ENCODE measurements at regions not wholly inside any gene's neighbourhood (a gene's known extent, or its start where the extent isn't known, plus 50 kb on each side); places are given as distances from the start of the nearest gene placed in this dataset.

DNA sequence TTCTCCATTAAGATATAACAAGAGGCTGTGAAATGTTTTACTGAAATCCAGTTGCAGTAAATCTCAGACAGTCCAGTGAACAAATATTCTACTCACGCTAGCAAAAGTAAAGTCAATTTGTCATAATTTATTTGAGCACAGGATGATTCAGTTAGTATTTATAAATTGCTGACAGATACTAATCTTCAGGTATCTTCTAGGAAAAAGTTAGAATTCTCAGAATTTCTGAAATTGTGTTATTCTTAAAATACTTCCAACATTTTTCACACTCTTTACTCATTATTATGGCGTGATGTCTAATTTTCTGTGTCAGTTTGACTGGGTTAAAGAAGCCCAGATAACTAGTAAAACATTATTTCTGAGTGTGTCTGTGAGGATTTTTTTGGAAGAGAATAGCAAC is 460.2 kb upstream of the ACVR2A start:
- Mint-ChIP-seq H3K27me3 (ENCODE audit: insufficient read depth, low read depth, poor library complexity) (peaks cover 3% of the 10 kb centered on the region), H3K4me3 (no peak overlapping the region), H3K9me3 (no peaks in the 10 kb centered on the region), H3K4me1 (peaks cover 4% of the 10 kb centered on the region; the same call in 2 of the 3 replicates), H3K27ac (no peak overlapping the region), H3K36me3 (ENCODE audit: low read depth) (no peaks in the 10 kb centered on the region)
- H3K4me3 ChIP-seq: no peak overlapping the region
- H3F3A ChIP-seq (replicated peaks; ENCODE audit: low read depth): no peaks in the 10 kb centered on the region
- no peaks in the 10 kb centered on the region for H3K4me1 ChIP-seq (ENCODE audit: insufficient read depth)
- H4K20me1 ChIP-seq (replicated peaks; ENCODE audit: insufficient read depth): no peaks in the 10 kb centered on the region
- no peak for DNase-seq (ENCODE audit: low spot score)
- no peaks in the 10 kb centered on the region for H3K79me2 ChIP-seq (replicated peaks; ENCODE audit: insufficient read depth)
- no peak for ATAC-seq
- H2AFZ ChIP-seq: no peak overlapping the region
- H3K9me2 ChIP-seq (ENCODE audit: insufficient read depth): no peaks in the 10 kb centered on the region
- no peak overlapping the region for H3K4me2 ChIP-seq
- no peak overlapping the region for H3K27ac ChIP-seq (ENCODE audit: low read depth)
- H3K36me3 ChIP-seq (ENCODE audit: insufficient read depth): no peaks in the 10 kb centered on the region
- TF ChIP-seq, protein P1, sequence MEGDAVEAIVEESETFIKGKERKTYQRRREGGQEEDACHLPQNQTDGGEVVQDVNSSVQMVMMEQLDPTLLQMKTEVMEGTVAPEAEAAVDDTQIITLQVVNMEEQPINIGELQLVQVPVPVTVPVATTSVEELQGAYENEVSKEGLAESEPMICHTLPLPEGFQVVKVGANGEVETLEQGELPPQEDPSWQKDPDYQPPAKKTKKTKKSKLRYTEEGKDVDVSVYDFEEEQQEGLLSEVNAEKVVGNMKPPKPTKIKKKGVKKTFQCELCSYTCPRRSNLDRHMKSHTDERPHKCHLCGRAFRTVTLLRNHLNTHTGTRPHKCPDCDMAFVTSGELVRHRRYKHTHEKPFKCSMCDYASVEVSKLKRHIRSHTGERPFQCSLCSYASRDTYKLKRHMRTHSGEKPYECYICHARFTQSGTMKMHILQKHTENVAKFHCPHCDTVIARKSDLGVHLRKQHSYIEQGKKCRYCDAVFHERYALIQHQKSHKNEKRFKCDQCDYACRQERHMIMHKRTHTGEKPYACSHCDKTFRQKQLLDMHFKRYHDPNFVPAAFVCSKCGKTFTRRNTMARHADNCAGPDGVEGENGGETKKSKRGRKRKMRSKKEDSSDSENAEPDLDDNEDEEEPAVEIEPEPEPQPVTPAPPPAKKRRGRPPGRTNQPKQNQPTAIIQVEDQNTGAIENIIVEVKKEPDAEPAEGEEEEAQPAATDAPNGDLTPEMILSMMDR (conservative IDR thresholded peaks at IDR 0.05; ENCODE audit: low read depth in 2 of 2): no peak
- no peak for TF ChIP-seq EZH2 (IDR thresholded peaks at IDR 0.05; ENCODE audit: low read depth, unreplicated experiment)
- no peak for TF ChIP-seq ZNF114 (CRISPR knock-in tag; IDR thresholded peaks at IDR 0.05)
- TF ChIP-seq JUNB (IDR thresholded peaks at IDR 0.05; ENCODE audit: unreplicated experiment): no peak
- no peak for TF ChIP-seq NANOG (IDR thresholded peaks at IDR 0.05; ENCODE audit: borderline replicate concordance)
- no peak for TF ChIP-seq EZH2phosphoT487 (IDR thresholded peaks at IDR 0.05; ENCODE audit: unreplicated experiment)
- TF ChIP-seq, protein P2, sequence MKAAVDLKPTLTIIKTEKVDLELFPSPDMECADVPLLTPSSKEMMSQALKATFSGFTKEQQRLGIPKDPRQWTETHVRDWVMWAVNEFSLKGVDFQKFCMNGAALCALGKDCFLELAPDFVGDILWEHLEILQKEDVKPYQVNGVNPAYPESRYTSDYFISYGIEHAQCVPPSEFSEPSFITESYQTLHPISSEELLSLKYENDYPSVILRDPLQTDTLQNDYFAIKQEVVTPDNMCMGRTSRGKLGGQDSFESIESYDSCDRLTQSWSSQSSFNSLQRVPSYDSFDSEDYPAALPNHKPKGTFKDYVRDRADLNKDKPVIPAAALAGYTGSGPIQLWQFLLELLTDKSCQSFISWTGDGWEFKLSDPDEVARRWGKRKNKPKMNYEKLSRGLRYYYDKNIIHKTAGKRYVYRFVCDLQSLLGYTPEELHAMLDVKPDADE (IDR thresholded peaks at IDR 0.05): no peak
- TF ChIP-seq ZNF462 (CRISPR knock-in tag; IDR thresholded peaks at IDR 0.05): no peak
- no peaks in the 10 kb centered on the region for H3K27me3 ChIP-seq (ENCODE audit: insufficient read depth)

Measured in GM23338 (cell line).